Body of pancreas (tissue), 4 donors: ENCODE measurements at regions not wholly inside any gene's neighbourhood (a gene's known extent, or its start where the extent isn't known, plus 50 kb on each side); places are given as distances from the start of the nearest gene placed in this dataset.
"Not testable (repeated sequence)": the region's sequence is repeated elsewhere in the genome, so short reads cannot be mapped to it uniquely, and the experiment has no call there.

Experiments used
- POLR2A ChIP-seq, 3 donors: fragments of 450-650 bp; IDR thresholded peaks; one replicate each; pipeline ENCODE4 v1.6.1; 2016; ENCODE audit warnings: antibody characterized with exemption in 3 of 3, mild to moderate bottlenecking in 2 of 3
- TF ChIP-seq, protein P1 (sequence below), 7 experiments: fragments of 450-650 bp in 4 of 7; fragments of 200-600 bp in 3 of 7; sonication (generic) in 3 of 7; IDR thresholded peaks; one replicate each; pipeline ENCODE4 v1.5.1; 2016 to 2019; ENCODE audit warnings: antibody characterized with exemption in 7 of 7

GRCh38 chr18:60062831-60063230 is 163.0 kb downstream of the PMAIP1 start:
- not testable (repeated sequence) for TF ChIP-seq POLR2A (IDR thresholded peaks at IDR 0.05)
- TF ChIP-seq, protein P1, sequence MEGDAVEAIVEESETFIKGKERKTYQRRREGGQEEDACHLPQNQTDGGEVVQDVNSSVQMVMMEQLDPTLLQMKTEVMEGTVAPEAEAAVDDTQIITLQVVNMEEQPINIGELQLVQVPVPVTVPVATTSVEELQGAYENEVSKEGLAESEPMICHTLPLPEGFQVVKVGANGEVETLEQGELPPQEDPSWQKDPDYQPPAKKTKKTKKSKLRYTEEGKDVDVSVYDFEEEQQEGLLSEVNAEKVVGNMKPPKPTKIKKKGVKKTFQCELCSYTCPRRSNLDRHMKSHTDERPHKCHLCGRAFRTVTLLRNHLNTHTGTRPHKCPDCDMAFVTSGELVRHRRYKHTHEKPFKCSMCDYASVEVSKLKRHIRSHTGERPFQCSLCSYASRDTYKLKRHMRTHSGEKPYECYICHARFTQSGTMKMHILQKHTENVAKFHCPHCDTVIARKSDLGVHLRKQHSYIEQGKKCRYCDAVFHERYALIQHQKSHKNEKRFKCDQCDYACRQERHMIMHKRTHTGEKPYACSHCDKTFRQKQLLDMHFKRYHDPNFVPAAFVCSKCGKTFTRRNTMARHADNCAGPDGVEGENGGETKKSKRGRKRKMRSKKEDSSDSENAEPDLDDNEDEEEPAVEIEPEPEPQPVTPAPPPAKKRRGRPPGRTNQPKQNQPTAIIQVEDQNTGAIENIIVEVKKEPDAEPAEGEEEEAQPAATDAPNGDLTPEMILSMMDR (IDR thresholded peaks at IDR 0.05): not testable (repeated sequence)
